ENCODE measurements at regions not wholly inside any gene's neighbourhood (a gene's known extent, or its start where the extent isn't known, plus 50 kb on each side); places are given as distances from the start of the nearest gene placed in this dataset.

GRCh38 chr6:137708481-137708880 is 158.6 kb upstream of the TNFAIP3 start:
- no peak for TF ChIP-seq RFX5 (IDR thresholded peaks at IDR 0.05; ENCODE audit: borderline replicate concordance, low read depth, low read length)
- TF ChIP-seq TBP (IDR thresholded peaks at IDR 0.05; ENCODE audit: low read depth, low read length) = no peak
- TF ChIP-seq CTCF (IDR thresholded peaks at IDR 0.05; ENCODE audit: control extremely low read depth in 1 of 3, insufficient read depth in 1 of 3, low read depth in 1 of 3, low read length in 3 of 3) = no peak
- no peak for TF ChIP-seq SUZ12 (IDR thresholded peaks at IDR 0.05; ENCODE audit: low read length)

Data from H1 (cell line).